SK-N-SH treated with all-trans-retinoic acid at 6 μM for 48 hours (cell line): ENCODE measurements at regions not wholly inside any gene's neighbourhood (a gene's known extent, or its start where the extent isn't known, plus 50 kb on each side); places are given as distances from the start of the nearest gene placed in this dataset.

Experiments used
- ATAC-seq: fragments of 200-7000 bp; cut with Tn5 transposase; 3 replicates; pipeline ENCODE4 v1.9.1; 2020; ENCODE audit warnings: mild to moderate bottlenecking, moderate library complexity
- BACH2 ChIP-seq: fragments of 250-450 bp; sonication (Bioruptor Pico); IDR thresholded peaks from 2 replicates; pipeline ENCODE4 v1.9.0; 2021; ENCODE audit warnings: mild to moderate bottlenecking, borderline replicate concordance
- CREB5 ChIP-seq: fragments of 250-450 bp; sonication (Bioruptor Pico); IDR thresholded peaks from 2 replicates; pipeline ENCODE4 v1.5.1; 2020; ENCODE audit warnings: low read depth, mild to moderate bottlenecking, moderate library complexity
- CSDC2 ChIP-seq: fragments of 250-450 bp; sonication (Bioruptor Pico); IDR thresholded peaks from 2 replicates; pipeline ENCODE4 v1.5.0; 2020; ENCODE audit warnings: mild to moderate bottlenecking, moderate library complexity
- ESRRG ChIP-seq: fragments of 250-450 bp; sonication (Bioruptor Pico); IDR thresholded peaks from 2 replicates; pipeline ENCODE4 v1.6.1; 2021; ENCODE audit warnings: mild to moderate bottlenecking
- GLIS3 ChIP-seq: fragments of 250-450 bp; sonication (Bioruptor Pico); IDR thresholded peaks from 2 replicates; pipeline ENCODE4 v1.5.0; 2020; ENCODE audit warnings: mild to moderate bottlenecking, moderate library complexity
- ISL1 ChIP-seq: fragments of 250-450 bp; sonication (Bioruptor Pico); IDR thresholded peaks from 2 replicates; pipeline ENCODE4 v2.1.2; 2022; ENCODE audit warnings: mild to moderate bottlenecking, moderate library complexity
- OSR1 ChIP-seq: fragments of 250-450 bp; sonication (Bioruptor Pico); IDR thresholded peaks from 2 replicates; pipeline ENCODE4 v1.8.0; 2022; ENCODE audit warnings: moderate library complexity, mild to moderate bottlenecking, inconsistent platforms
- PATZ1 ChIP-seq: fragments of 250-450 bp; sonication (Bioruptor Pico); IDR thresholded peaks from 2 replicates; pipeline ENCODE4 v1.8.0; 2020; ENCODE audit warnings: mild to moderate bottlenecking, moderate library complexity, borderline replicate concordance
- RARB ChIP-seq: fragments of 250-450 bp; sonication (Bioruptor Pico); IDR thresholded peaks from 2 replicates; pipeline ENCODE4 v1.8.0; 2021; ENCODE audit warnings: mild to moderate bottlenecking, moderate library complexity
- SNAI2 ChIP-seq: fragments of 250-450 bp; sonication (Bioruptor Pico); IDR thresholded peaks from 2 replicates; pipeline ENCODE4 v1.5.0; 2020; ENCODE audit warnings: mild to moderate bottlenecking, moderate library complexity
- TCF4 ChIP-seq: fragments of 250-450 bp; sonication (Bioruptor Pico); IDR thresholded peaks from 2 replicates; pipeline ENCODE4 v1.8.0; 2021; ENCODE audit warnings: mild to moderate bottlenecking, moderate library complexity, borderline replicate concordance
- TOX ChIP-seq: fragments of 250-450 bp; sonication (Bioruptor Pico); IDR thresholded peaks from 2 replicates; pipeline ENCODE4 v1.8.0; 2021; ENCODE audit warnings: mild to moderate bottlenecking, moderate library complexity, borderline replicate concordance
- ZC3H10 ChIP-seq: fragments of 250-450 bp; sonication (Bioruptor Pico); IDR thresholded peaks from 2 replicates; pipeline ENCODE4 v1.5.1; 2021; ENCODE audit warnings: mild to moderate bottlenecking, moderate library complexity
- ZFP3 ChIP-seq: fragments of 250-450 bp; sonication (Bioruptor Pico); IDR thresholded peaks from 2 replicates; pipeline ENCODE4 v1.5.0; 2020; ENCODE audit warnings: mild to moderate bottlenecking, moderate library complexity
- ZFP30 ChIP-seq: fragments of 450-650 bp; formaldehyde crosslinking; IDR thresholded peaks from 2 replicates; pipeline ENCODE4 v1.5.0; 2022; ENCODE audit warnings: mild to moderate bottlenecking, moderate library complexity
- ZNF565 ChIP-seq: fragments of 450-650 bp; formaldehyde crosslinking; conservative IDR thresholded peaks from 2 replicates; pipeline ENCODE4 v1.5.0; 2020; ENCODE audit warnings: low read depth, mild to moderate bottlenecking, moderate library complexity
- ZNF70 ChIP-seq: fragments of 450-650 bp; formaldehyde crosslinking; IDR thresholded peaks from 2 replicates; pipeline ENCODE4 v1.5.0; 2020; ENCODE audit warnings: mild to moderate bottlenecking, moderate library complexity
- ZNF8 ChIP-seq: fragments of 450-650 bp; formaldehyde crosslinking; IDR thresholded peaks from 2 replicates; pipeline ENCODE4 v1.5.0; 2020; ENCODE audit warnings: mild to moderate bottlenecking, moderate library complexity
- TF ChIP-seq, protein P1 (sequence below): fragments of 250-450 bp; sonication (Bioruptor Pico); IDR thresholded peaks from 2 replicates; pipeline ENCODE4 v1.8.0; 2021; ENCODE audit warnings: low read depth, mild to moderate bottlenecking, moderate library complexity, borderline replicate concordance
- TF ChIP-seq, protein P2 (sequence below): fragments of 250-450 bp; sonication (Bioruptor Pico); IDR thresholded peaks from 2 replicates; pipeline ENCODE4 v1.5.1; 2021; ENCODE audit warnings: mild to moderate bottlenecking, moderate library complexity

DNA sequence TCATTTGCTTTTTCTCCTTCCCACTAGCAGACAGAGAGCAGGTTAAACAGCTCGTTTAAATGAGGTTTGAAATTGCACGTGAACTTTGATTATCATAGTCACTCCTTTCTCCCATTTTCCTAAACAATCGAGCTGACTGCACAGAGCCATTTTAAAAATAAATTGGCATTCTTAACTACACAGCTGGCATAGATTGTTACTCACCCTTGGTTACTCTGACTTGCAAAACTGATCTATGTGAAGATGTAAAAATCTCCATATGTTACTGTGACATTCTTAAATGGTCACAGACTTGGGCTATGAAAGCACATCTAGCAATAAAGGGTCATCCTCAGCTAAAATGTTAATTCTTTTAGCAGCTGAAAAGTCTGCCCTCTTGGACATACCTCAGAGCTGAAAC lies 368.5 kb downstream of the DTWD2 start:
- no peak for ATAC-seq
- TF ChIP-seq PATZ1 (CRISPR knock-in tag): no peak
- TF ChIP-seq, protein P1, sequence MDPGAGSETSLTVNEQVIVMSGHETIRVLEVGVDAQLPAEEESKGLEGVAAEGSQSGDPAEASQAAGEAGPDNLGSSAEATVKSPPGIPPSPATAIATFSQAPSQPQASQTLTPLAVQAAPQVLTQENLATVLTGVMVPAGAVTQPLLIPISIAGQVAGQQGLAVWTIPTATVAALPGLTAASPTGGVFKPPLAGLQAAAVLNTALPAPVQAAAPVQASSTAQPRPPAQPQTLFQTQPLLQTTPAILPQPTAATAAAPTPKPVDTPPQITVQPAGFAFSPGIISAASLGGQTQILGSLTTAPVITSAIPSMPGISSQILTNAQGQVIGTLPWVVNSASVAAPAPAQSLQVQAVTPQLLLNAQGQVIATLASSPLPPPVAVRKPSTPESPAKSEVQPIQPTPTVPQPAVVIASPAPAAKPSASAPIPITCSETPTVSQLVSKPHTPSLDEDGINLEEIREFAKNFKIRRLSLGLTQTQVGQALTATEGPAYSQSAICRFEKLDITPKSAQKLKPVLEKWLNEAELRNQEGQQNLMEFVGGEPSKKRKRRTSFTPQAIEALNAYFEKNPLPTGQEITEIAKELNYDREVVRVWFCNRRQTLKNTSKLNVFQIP (CRISPR knock-in tag): no peak
- no peak for TF ChIP-seq CREB5 (CRISPR knock-in tag)
- no peak for TF ChIP-seq ESRRG (CRISPR knock-in tag)
- no peak for TF ChIP-seq RARB (CRISPR knock-in tag)
- no peak for TF ChIP-seq GLIS3
- TF ChIP-seq ISL1: no peak
- TF ChIP-seq CSDC2 (CRISPR knock-in tag): no peak
- TF ChIP-seq, protein P2, sequence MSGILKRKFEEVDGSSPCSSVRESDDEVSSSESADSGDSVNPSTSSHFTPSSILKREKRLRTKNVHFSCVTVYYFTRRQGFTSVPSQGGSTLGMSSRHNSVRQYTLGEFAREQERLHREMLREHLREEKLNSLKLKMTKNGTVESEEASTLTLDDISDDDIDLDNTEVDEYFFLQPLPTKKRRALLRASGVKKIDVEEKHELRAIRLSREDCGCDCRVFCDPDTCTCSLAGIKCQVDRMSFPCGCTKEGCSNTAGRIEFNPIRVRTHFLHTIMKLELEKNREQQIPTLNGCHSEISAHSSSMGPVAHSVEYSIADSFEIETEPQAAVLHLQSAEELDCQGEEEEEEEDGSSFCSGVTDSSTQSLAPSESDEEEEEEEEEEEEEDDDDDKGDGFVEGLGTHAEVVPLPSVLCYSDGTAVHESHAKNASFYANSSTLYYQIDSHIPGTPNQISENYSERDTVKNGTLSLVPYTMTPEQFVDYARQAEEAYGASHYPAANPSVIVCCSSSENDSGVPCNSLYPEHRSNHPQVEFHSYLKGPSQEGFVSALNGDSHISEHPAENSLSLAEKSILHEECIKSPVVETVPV (CRISPR knock-in tag): no peak
- no peak for TF ChIP-seq ZFP30 (CRISPR knock-in tag)
- TF ChIP-seq SNAI2 (CRISPR knock-in tag): no peak
- no peak for TF ChIP-seq ZC3H10 (CRISPR knock-in tag)
- TF ChIP-seq TOX (CRISPR knock-in tag): no peak
- no peak for TF ChIP-seq ZNF8 (CRISPR knock-in tag)
- TF ChIP-seq ZNF565 (CRISPR knock-in tag): no peak
- TF ChIP-seq OSR1 (CRISPR knock-in tag): no peak

DNA sequence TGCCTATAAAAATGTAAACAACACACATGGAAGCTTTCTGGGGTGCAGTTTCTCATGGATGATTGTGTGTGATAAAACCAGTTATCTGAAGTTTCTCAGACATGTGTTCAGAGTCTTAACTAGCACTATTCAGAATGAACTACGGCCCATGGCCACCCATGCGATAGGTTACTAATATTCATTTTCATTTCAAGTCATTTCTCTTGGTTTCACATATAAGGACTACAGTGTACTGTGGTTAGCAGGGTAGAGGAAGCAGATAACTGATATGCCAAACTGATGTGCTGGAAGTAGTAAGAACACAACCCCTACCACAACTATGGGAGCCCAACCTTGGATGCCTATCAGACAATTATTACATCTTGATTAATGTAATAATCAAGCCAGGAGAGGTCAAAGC lies 372.1 kb downstream of the DTWD2 start:
- TF ChIP-seq ISL1 (no peak), SNAI2 (CRISPR knock-in tag) (no peak), BACH2 (CRISPR knock-in tag) (no peak), PATZ1 (CRISPR knock-in tag) (no peak), ZNF70 (no peak), ZNF8 (CRISPR knock-in tag) (no peak)
- TF ChIP-seq, protein P1 (CRISPR knock-in tag): no peak
- no peak for ATAC-seq

- no peak for ATAC-seq
- TF ChIP-seq ZFP3 (CRISPR knock-in tag) (no peak), ZNF8 (CRISPR knock-in tag) (no peak), CSDC2 (CRISPR knock-in tag) (no peak), PATZ1 (CRISPR knock-in tag) (no peak), TCF4 (no peak), RARB (CRISPR knock-in tag) (no peak), ZFP30 (CRISPR knock-in tag) (no peak), CREB5 (CRISPR knock-in tag) (no peak)
Observed at GRCh38 chr5:118614731-118615456, 373.5 kb downstream of the DTWD2 start.
